ENCODE measurements at regions not wholly inside any gene's neighbourhood (a gene's known extent, or its start where the extent isn't known, plus 50 kb on each side); places are given as distances from the start of the nearest gene placed in this dataset.

DNA sequence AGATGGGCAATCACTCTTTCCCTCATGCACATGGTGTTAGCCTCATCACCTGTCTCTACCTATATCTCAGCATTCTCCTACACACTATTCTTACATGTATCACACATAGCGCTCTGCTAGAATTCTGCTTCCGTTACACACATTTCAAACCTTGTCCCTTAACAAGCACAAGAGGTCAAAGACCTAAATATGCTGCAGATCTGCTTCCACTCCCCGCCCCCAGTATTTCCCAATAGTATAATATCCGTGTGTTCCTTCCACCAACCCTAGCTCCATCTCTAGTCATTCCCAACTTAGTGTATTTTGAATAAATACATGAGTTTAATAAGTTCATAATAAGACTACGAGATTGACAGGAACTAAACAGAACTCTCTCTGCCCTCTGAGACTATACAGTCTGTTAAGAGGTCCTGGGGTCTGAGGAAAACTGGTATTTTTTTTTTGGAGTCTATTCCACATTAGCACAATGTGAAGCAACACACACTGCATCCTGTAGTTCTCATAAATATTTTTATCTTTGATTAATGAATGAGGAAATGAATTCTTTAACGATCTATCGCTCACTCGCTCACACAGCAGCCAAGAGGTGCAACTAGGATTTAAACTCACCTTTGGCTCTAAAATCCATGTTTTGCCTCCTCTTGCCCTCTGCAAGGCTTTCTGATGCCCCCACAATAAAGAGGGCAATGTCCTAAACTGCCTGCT, 491.6 kb downstream of the QKI start:
- DNase-seq (ENCODE audit: low spot score) = no peak

DNA sequence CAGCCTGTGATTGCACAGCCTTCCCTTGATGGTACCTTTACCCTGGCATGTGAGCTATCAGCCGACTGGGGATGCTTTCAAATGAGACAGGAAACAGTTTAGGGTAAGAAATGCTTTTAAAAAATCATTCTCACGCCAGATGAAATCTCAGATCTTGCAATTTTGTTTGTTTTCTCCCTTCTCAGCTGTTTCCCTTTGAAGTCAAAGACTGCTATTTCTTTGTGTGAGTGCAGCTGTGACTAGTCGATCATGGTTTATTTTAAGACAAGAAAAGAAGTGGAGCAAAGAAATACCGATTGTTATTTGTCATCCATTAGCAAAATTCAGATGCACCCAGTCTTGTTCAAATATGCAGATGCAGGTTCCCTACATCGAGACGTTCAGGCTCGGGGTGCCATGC, 489.7 kb downstream of the QKI start:
- DNase-seq (ENCODE audit: low spot score) = no peak

DNA sequence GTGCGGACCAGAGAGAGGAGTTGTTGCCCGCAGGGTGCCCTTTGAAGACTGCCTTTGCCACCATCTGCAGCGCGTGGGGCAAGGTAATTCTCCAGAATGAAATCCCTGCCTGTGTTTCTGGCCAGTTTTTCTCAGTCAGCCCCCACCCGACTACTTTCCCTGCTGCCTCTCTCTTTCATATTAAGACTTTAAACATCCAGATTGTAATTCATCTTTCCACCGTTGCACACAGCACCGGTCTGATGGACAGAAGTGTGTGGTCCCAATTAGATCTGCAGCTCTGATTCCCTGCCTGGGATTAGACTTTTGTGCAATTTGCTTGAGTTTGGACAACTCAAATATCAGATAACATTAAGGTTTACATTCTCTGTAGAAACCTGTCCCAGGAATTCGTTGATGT, 489.0 kb downstream of the QKI start:
- no peak for DNase-seq (ENCODE audit: low spot score)

DNA sequence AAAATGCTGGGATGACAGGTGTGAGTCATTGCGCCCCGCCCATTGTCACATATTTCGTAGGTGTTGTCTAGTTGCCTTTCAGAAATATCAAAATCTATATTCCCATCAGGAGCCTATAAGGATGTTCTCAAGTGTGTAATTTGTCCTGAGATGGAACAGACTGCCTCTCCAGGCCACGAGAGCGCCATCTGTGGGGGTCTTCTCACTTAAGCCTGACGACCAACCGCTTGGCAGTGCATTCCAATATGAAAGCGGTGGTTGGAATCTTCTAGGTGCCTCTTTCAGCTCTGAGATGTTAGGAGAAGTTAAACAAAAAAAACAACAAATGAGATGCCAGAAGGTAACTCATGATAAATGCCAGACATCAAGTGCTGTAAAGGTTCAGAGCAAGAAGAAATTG, 488.5 kb downstream of the QKI start:
- DNase-seq (ENCODE audit: low spot score) = no peak

DNA sequence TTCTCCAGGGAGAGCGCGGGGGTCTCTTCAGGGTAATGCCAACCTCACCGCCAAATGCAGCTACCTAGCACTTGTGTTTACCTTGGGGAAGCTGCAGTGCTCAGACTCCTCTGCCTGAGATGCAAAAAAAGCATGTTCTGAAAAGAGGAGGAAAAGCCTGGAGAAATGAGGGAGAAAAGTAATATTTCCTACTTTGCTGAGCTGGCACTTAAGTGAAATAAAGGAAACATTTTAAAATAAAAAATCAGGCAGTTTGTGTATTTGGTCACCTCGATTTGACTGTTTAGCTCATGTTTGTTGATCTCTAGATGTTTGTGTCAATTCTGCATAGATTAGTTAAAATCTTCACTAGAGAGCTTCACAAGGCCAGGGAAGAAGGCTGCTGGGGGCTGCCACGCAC, 487.2 kb downstream of the QKI start:
- DNase-seq (ENCODE audit: low spot score) = no peak

DNA sequence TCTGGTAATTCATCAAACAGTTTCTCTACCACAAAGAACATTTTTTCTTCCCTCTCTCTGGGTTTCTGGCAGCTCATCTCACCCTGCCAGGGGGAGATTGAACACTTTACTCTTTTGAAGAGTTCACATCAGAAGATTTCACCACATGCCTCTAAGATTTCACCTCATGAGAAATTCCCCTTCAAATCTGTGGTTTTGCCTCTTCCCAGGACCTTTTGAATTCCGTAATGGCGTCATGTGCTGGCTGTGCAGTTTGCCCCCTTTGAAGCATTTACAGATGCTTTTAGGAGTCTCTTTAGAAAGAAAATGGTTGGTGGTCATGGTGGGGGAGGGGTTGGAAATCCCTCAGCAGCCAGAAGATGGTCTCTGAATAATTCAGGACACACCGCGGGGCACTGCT, 486.1 kb downstream of the QKI start:
- DNase-seq (ENCODE audit: low spot score) = no peak

DNA sequence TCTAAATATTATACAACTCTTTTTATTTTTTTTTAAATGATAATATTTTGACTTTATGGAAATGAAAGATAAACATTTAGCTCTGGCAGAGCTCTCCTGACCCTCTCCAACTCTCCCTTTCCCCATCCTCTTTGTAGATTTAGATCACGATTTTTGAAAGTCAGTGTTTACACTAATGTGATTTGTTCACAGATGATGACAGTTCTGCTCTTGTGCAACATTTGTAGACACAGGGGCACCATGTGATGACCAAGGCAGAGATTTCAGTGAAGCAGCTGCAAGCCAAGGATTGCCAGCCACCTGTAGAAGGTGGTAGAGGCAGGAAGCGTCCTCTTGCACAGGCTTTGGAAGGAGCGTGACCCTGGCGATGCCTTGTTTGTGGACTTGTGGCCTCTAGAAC, 483.2 kb downstream of the QKI start:
- no peak for DNase-seq (ENCODE audit: low spot score)

DNA sequence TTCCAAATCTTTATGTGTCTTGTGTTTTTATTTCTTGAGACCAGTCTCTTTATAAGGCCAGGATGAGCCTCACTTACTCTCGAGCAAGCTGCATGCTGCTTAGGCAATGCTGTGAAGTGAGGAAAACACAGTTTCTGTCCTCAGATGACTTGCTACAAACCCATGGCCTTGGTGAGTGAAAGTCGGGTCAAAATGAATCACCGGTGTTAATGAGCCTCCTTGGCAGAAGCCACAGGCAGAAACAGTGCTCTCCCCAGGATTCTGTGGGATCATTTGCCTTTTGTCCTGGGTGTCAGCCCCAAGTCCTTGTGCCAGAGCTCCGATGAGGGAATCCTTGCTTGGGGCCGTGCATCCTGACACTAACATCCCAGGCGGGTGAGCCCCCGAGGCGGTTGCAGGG, 482.5 kb downstream of the QKI start:
- no peak for DNase-seq (ENCODE audit: low spot score)

DNA sequence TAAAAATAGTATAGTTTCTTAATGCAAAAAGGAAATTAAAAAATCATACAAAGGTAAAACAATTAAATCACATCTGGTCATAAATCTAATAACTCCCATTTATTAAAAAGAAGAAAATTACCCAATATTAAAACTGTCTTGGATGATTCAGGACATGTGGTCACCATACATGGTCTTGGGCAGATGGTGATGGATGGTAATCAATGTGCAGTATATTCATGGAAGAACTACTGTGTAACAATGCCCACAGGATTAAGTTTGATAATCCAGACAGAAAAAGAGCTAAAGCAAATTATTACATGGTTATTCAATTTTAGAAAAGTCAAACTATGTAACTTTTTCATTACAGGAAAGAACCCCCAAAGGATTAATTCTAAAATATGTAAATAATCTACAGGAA, 480.6 kb downstream of the QKI start:
- no peak for DNase-seq (ENCODE audit: low spot score)

DNA sequence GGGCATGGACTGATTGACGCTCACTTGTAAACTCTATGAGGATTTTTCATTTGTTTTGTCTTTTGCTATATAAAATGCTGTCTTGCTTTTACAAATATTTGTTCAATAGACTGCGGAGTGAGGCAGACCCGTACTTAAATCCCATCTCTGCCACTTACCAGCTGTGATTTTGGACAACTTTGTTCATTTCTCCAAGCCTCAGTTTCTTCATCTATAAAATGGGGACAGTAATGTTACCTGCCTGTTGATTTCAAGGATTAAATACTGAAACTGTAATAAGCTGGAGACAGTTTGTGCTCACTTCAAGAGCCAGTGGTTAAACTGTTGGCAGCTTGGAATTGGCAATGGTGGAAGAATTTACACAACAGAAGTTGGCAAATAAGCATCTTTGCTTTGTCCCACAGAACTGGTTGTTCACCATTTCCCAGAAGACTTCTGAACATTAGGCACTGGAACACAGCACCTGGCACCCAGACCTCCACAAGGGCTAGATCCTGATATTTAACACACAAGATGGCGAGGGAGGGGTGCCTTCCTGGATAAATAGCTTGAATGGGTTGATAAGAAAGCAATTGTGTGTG, 479.2 kb downstream of the QKI start:
- no peak for DNase-seq (ENCODE audit: low spot score)

DNA sequence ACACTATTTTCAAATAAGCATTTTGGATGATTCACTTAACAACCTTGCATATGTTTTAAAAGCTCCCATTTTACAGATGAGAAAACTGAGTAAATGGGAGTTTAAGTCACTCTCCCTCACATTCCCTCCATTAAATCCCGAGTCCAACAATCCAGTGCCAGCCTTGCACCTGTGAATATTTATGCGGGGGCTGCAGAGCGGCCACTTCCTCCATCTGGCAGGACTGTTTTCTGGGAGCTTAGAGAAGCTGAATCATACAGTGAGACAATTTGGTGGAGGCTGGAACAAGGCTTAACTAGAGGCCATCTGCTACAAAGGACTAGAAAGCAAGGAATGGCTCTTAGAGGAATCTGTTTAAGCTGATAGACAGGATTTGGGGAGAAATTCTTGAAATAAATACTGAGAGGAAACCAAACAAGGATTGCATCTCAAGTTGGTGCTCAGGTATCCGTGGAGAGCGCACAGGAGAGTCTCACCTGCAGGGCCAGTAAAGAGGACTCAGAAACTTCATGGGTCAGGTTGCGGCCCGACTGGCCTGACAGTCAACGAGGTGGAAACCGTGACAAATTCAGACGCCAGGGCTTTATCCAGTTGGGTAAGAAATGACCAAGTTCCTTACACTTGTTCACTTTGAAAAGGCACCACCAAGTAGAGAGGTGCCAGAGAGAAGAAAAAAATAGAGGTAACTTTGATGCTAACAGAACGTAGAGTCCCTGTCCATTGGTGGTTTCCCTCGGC, 478.5 kb downstream of the QKI start:
- no peak for DNase-seq (ENCODE audit: low spot score)

DNA sequence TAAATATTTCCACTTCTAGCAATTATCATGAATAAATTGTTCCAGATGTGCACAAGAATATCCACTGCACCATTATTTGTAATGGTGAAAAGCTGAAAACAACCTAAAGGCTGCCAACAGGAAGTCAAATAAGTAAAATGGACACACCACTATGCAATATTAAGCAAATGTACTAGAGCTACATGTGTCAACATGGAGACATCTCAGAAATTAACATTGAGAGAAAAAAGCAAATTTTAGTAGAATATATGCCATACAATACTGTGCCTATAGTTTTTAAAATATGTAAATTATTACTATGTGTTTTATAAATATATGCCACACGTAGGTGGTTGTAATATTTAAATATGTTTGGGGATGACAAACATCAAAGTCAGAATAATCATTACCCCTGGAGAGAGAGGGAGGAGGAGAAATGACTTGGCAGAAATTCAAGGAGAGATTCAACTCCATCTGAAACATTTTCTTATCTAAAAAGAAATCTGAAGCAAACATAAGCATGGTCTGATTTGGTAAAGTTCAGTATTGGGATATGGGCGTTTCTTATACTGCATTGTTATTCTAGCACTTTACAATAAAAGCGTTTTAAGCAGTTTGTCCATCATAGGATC, 475.5 kb downstream of the QKI start:
- no peak for DNase-seq (ENCODE audit: low spot score)

DNA sequence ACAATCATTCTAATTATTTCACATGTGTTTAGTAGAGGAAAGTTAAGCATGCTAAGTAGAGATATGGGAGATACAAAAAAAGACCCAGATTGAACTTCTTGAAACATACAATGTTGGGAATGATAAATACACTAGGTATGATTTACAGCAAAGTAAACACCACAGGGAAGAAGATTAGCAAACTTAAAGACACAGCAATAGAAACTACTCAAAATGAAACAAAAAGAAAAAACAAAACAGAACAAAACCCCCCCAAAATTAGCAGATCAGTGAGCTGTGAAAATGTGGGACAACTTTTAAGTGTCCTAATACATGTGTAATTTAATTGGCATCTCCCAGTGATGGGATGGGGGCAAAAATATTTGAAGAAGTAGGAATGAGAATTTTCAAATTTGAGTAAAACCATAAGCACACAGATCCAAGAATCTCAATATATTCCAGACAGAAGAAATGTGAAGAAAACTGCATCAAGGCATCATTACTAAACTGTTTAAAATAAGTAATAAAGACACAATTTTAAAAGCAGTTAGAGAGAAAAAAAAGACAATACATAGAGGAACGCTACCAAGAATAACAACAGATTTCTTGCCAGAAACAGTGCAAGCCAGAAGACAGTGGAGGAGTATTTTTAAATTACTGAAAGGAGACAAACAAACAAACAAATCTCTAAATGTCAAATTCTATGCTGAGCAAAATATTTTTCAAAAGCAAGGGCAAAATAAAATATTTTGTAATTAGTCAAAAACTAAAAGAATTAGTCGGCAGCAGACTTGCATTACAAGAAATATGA, 473.7 kb downstream of the QKI start:
- DNase-seq (ENCODE audit: low spot score) = no peak

DNA sequence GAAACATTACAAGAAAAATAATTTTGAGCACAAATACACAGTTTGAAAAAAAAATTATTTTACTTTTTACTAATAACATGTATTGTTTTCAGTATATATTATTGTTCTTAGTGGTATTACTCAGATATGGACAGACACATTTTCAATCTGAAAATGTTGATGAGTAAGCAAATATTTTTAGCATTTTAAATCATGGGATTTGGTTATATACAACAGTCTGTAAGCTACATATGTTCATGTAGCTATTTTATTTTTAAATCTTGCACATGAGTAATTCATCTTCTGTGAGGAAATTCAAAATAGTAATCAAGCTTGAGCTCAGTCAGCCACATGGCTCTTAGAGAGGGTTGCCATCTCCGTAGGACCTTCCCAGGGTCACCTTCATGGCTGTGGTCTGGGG, 471.9 kb downstream of the QKI start:
- no peak for DNase-seq (ENCODE audit: low spot score)

DNA sequence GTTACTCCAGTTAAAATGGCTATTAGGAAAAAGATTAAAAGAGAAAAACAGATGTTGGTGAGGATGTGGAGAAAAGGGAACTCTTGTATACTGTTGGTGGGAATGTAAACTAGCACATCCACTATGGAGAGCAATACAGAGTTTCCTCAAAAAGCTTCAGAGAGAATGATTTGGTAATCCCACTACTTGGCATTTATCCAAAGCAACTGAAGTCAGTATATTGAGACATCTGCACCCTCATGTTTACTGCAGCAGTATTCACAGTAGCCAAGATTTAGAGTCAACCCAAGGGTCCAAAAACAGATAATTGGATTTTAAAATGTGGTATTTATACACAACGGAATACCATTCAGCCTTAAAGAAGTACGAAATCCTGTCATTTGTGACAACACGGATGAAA, 469.5 kb downstream of the QKI start:
- no peak for DNase-seq (ENCODE audit: low spot score)

DNA sequence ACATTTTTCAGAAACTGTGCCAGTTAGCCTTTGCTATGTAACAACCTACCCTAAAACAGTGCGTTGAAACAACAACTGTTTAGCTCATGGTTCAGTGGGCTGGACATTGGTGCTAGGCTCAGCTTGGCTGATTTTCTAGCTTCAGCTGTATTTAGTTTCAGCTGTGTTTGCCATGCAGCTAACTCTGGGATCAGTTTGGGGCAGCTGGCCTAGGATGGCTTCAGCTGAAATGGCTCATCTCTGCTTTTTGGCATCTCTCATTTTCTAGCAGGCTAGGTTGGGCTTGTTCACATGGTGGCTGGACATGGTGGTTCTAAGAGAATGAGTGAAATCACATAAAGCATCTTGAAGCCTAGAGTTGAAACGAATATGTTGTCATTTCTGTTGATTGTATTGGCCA, 464.2 kb downstream of the QKI start:
- DNase-seq (ENCODE audit: low spot score) = no peak

DNA sequence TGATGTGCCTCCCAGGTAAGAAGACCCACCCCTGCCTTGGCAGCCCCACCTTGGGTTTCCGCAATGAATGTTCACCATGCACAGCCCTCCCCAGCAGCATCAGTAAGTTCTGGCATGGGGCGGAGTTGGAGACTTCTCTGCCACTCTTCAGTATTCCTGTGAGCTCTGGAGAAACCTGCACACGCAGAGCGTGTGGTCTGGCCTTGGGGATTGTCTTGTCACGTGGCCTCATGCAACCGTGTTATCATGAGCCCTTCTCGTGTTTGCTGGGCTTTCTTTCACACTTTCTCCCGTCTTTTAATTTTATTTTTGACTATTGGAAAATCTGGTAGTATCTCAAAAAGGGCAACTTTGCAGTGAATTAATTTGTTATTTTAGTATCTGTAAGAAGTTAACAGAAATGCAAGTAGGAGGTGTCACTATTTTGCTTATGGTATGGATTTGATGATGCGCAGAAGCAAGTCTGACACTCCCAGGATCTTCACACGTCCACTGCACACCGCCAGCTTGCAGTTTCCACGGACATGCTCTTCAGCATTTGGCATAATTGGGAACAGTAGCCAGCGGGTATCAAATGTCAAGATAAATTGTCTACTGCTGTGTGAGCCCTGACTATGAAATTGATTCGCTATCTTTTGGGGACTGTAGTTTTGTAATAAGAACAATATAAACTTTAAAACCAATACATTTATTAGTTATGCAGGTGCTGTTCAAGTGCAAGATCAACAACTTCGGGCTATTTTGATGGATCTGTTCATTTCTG, 463.5 kb downstream of the QKI start:
- no peak for DNase-seq (ENCODE audit: low spot score)

DNA sequence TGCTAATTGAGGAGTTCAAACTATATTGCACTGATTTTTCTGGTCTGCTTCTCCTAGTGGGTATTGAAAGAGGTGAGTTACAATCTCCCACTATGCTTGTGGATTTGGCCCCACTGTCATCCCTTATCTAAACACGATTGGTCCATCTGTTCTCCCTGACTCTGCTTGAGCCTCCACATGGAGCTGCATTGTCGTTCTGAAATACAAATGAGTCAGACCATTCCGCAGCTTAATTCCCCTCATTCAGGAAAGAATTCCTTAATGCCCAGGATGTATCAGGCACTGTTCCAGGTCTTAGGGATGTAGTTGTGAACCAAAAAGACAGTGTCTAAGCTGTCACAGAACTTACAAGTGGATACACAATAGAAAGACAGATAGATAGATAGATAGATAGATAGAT, 461.9 kb downstream of the QKI start:
- DNase-seq (ENCODE audit: low spot score) = no peak

DNA sequence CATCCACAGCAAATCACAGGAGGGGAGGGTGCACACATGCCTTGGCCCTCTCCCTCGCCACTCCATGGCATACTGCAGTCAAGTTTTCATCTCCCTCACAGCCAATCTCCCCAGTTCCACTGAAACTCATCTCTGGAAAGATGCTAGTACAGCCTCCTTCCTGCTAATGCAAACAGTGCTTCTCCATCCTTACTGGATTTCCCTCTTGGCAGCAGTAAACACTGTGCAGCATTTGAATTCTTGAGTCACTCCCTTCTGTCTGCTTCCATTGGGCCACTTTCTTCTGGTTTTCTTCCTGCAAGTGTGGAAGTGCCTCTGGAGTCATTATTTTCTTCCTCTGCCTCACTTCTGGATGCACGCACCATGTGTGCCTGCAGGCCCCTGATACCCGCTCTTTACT, 460.3 kb downstream of the QKI start:
- DNase-seq (ENCODE audit: low spot score) = no peak

DNA sequence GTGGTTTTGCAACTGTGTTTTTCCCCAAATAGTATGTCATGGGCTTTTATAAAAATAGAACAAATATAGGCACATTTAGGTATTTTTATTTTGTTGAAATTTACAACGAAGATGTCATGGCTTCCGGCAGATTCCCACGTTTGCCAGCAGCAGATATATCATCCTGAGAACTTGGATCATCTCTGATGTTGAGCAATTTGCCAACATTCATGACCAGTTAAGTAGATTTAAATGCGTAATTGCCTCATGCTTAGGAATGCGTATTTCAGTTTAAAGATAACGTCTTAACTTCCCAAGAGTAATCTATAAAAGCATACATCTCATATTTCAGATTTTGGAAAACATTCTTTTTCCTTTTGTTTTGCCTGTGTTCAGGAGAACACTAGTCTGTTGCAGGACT, 457.8 kb downstream of the QKI start:
- no peak for DNase-seq (ENCODE audit: low spot score)

DNA sequence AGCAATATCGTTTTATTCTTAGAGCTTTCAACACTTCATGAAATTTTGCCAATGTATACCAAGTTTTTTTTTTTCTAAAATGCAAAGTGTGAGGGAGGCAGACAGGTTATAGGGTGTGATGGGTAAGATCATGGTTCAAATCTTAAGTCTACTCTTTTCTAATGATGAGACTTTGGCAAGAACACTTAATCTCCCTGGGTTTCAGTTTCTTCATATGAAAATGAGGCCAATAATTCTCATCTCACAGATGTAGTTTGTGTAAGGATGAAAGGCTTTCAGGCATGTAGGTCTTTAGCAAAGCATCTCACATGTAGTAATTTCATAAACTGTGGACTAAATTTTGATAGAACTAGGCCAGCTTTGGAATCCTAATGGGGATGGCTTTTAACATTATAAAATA, 457.1 kb downstream of the QKI start:
- no peak for DNase-seq (ENCODE audit: low spot score)

All from SW480 (cell line).